ENCODE measurements at regions not wholly inside any gene's neighbourhood (a gene's known extent, or its start where the extent isn't known, plus 50 kb on each side); places are given as distances from the start of the nearest gene placed in this dataset.

GRCh38 chr14:54047645-54048308, 91.2 kb upstream of the BMP4 start:
- TF ChIP-seq POLR2A (IDR thresholded peaks at IDR 0.05) (no peak), CTCF (IDR thresholded peaks at IDR 0.05) (no peak)
